H9 (cell line): ENCODE measurements at regions not wholly inside any gene's neighbourhood (a gene's known extent, or its start where the extent isn't known, plus 50 kb on each side); places are given as distances from the start of the nearest gene placed in this dataset.

Source experiments
- DNase-seq: peaks from one replicate; pipeline ENCODE4 v3.0.0-alpha.2; 2017
- H2AFZ ChIP-seq: one replicate; pipeline ENCODE4 v1.6.1; 2013; ENCODE audit warnings: mild to moderate bottlenecking, low read length, control low read depth, moderate library complexity
- H2AK5ac ChIP-seq: 2 replicates; pipeline ENCODE4 v1.6.1; 2013; ENCODE audit warnings: low read length, control low read depth, mixed read lengths; ENCODE audit not compliant: insufficient read length
- H2BK120ac ChIP-seq: one replicate; pipeline ENCODE4 v1.6.1; 2013; ENCODE audit warnings: low read depth, mild to moderate bottlenecking, low read length, control low read depth, inconsistent platforms; ENCODE audit not compliant: poor library complexity, severe bottlenecking
- H2BK12ac ChIP-seq: 2 replicates; pipeline ENCODE4 v1.6.1; 2013; ENCODE audit warnings: low read length, control low read depth, mixed read lengths, low read depth; ENCODE audit not compliant: insufficient read length
- H2BK15ac ChIP-seq: 2 replicates; pipeline ENCODE4 v1.6.1; 2013; ENCODE audit warnings: low read depth, low read length, control low read depth
- H2BK20ac ChIP-seq: one replicate; pipeline ENCODE4 v1.6.1; 2013; ENCODE audit warnings: low read depth, mild to moderate bottlenecking, low read length, control low read depth, inconsistent platforms; ENCODE audit not compliant: poor library complexity, severe bottlenecking
- H2BK5ac ChIP-seq: 2 replicates; pipeline ENCODE4 v1.6.1; 2013; ENCODE audit warnings: low read length, control low read depth, mixed read lengths; ENCODE audit not compliant: insufficient read length
- H3K14ac ChIP-seq: 2 replicates; pipeline ENCODE4 v1.6.1; 2013; ENCODE audit warnings: low read length, control low read depth; ENCODE audit not compliant: insufficient read depth
- H3K18ac ChIP-seq: 2 replicates; pipeline ENCODE4 v1.6.1; 2013; ENCODE audit warnings: low read depth, mild to moderate bottlenecking, mixed read lengths, low read length, control low read depth; ENCODE audit not compliant: insufficient read length
- H3K23ac ChIP-seq: 2 replicates; pipeline ENCODE4 v1.6.1; 2013; ENCODE audit warnings: low read length, control low read depth, mixed read lengths, low read depth; ENCODE audit not compliant: insufficient read length
- H3K23me2 ChIP-seq: 2 replicates; pipeline ENCODE4 v1.6.1; 2013; ENCODE audit warnings: low read depth, mild to moderate bottlenecking, mixed read lengths, low read length, control low read depth; ENCODE audit not compliant: insufficient read length, poor library complexity, severe bottlenecking
- H3K27ac ChIP-seq: 2 replicates; pipeline ENCODE4 v1.5.1; 2013; ENCODE audit warnings: low read length, control low read depth, mixed read lengths, low read depth; ENCODE audit not compliant: insufficient read length
- H3K27me3 ChIP-seq: 2 replicates; pipeline ENCODE4 v1.6.1; 2013; ENCODE audit warnings: low read length, control low read depth, inconsistent platforms; ENCODE audit not compliant: insufficient read depth
- H3K4ac ChIP-seq: 2 replicates; pipeline ENCODE4 v1.6.1; 2013; ENCODE audit warnings: low read depth, mild to moderate bottlenecking, control low read depth, inconsistent platforms, low read length, moderate library complexity
- H3K4me1 ChIP-seq: 2 replicates; pipeline ENCODE4 v1.6.1; 2013; ENCODE audit warnings: low read length, control low read depth, inconsistent platforms; ENCODE audit not compliant: insufficient read depth
- H3K4me2 ChIP-seq: 2 replicates; pipeline ENCODE4 v1.6.1; 2013; ENCODE audit warnings: low read length, control low read depth, mixed read lengths; ENCODE audit not compliant: insufficient read length, insufficient read depth
- H3K56ac ChIP-seq: 2 replicates; pipeline ENCODE4 v1.6.1; 2013; ENCODE audit warnings: low read depth, mild to moderate bottlenecking, mixed read lengths, low read length, control low read depth; ENCODE audit not compliant: insufficient read length
- H3K79me1 ChIP-seq: 2 replicates; pipeline ENCODE4 v1.6.1; 2013; ENCODE audit warnings: low read depth, mild to moderate bottlenecking, moderate library complexity, low read length, control low read depth, inconsistent platforms; ENCODE audit not compliant: insufficient read depth, poor library complexity, severe bottlenecking
- H3K79me2 ChIP-seq: 2 replicates; pipeline ENCODE4 v1.6.1; 2013; ENCODE audit warnings: low read length, control low read depth, inconsistent platforms; ENCODE audit not compliant: insufficient read depth
- H3K9ac ChIP-seq: 2 replicates; pipeline ENCODE4 v1.6.1; 2013; ENCODE audit warnings: low read length, control low read depth, mixed read lengths; ENCODE audit not compliant: insufficient read length; ENCODE audit errors: extremely low read depth
- H3K9me3 ChIP-seq: one replicate; pipeline ENCODE4 v1.6.1; 2013; ENCODE audit warnings: low read depth, low read length, inconsistent platforms; ENCODE audit not compliant: control insufficient read depth
- H3T11ph ChIP-seq: one replicate; pipeline ENCODE4 v1.6.1; 2013; ENCODE audit warnings: mild to moderate bottlenecking, low read length, control low read depth, inconsistent platforms
- H4K20me1 ChIP-seq: one replicate; pipeline ENCODE4 v1.6.1; 2013; ENCODE audit not compliant: control insufficient read depth, insufficient read length, insufficient read depth
- H4K5ac ChIP-seq: 2 replicates; pipeline ENCODE4 v1.6.1; 2013; ENCODE audit warnings: low read depth, mild to moderate bottlenecking, mixed read lengths, low read length, control low read depth; ENCODE audit not compliant: insufficient read length
- H4K8ac ChIP-seq: replicated peaks from 2 replicates; pipeline ENCODE4 v1.6.1; 2013; ENCODE audit warnings: low read length, control low read depth, mixed read lengths, low read depth; ENCODE audit not compliant: insufficient read length
- H4K91ac ChIP-seq: 2 replicates; pipeline ENCODE4 v1.6.1; 2013; ENCODE audit warnings: low read depth, mild to moderate bottlenecking, moderate library complexity, mixed read lengths, low read length, control low read depth; ENCODE audit not compliant: insufficient read length
- H3K27ac Mint-ChIP-seq, 3 experiments: 2 replicates in 2 of 3; 3 replicates in 1 of 3; pipeline ENCODE4 v1.8.0; 2020 to 2021; ENCODE audit warnings: mixed read lengths in 3 of 3, mild to moderate bottlenecking in 1 of 3, moderate library complexity in 1 of 3
- H3K27me3 Mint-ChIP-seq: 2 replicates; pipeline ENCODE4 v1.8.0; 2021; ENCODE audit warnings: low read depth, mild to moderate bottlenecking, moderate library complexity, mixed read lengths
- H3K36me3 Mint-ChIP-seq, 3 experiments: 2 replicates in 2 of 3; 3 replicates in 1 of 3; pipeline ENCODE4 v1.8.0; 2020 to 2021; ENCODE audit warnings: low read depth in 3 of 3, mixed read lengths in 3 of 3; ENCODE audit not compliant: insufficient read depth in 1 of 3
- H3K4me1 Mint-ChIP-seq, 2 experiments: 2 replicates each; pipeline ENCODE4 v1.8.0; 2020; ENCODE audit warnings: mixed read lengths in 2 of 2
- H3K4me3 Mint-ChIP-seq, 2 experiments: 2 replicates in 1 of 2; 3 replicates in 1 of 2; pipeline ENCODE4 v1.8.0; 2020 to 2021; ENCODE audit warnings: mild to moderate bottlenecking in 2 of 2, mixed read lengths in 2 of 2, moderate library complexity in 1 of 2
- H3K9me3 Mint-ChIP-seq, 2 experiments: 2 replicates in 1 of 2; 3 replicates in 1 of 2; pipeline ENCODE4 v1.8.0; 2020; ENCODE audit warnings: mild to moderate bottlenecking in 2 of 2, mixed read lengths in 2 of 2, moderate library complexity in 1 of 2
- CTCF ChIP-seq: fragments of 200-600 bp; sonication (generic); conservative IDR thresholded peaks from 3 replicates; pipeline ENCODE4 v1.8.0; 2021; ENCODE audit warnings: antibody characterized with exemption, mild to moderate bottlenecking
- WGBS: extraction: QIAGEN DNeasy Blood & Tissue Kit; methylation state at CpG from one replicate; pipeline ENCODE4 v1.1.7; 2013; ENCODE audit warnings: missing lambda C conversion rate, low lambda C conversion rate, mixed read lengths; ENCODE audit not compliant: insufficient read length; ENCODE audit errors: extremely low coverage; 5-methylcytosine and 5-hydroxymethylcytosine counted together

- Histone ChIP-seq H4K8ac (no peak overlapping the region), H3K27ac (no peak overlapping the region), H4K5ac (no peak overlapping the region), H3K23ac (no peak overlapping the region), H2BK12ac (no peak overlapping the region), H3K14ac (no peak overlapping the region), H3K23me2 (no peaks in the 10 kb centered on the region), H2BK20ac (no peak overlapping the region), H2BK5ac (no peak overlapping the region), H3K79me2 (no peaks in the 10 kb centered on the region), H2AFZ (no peak overlapping the region), H2BK15ac (no peak overlapping the region), H3K4me1 (no peaks in the 10 kb centered on the region), H2BK120ac (no peak overlapping the region), H3K9ac (no peak overlapping the region), H3K27me3 (no peaks in the 10 kb centered on the region), H3K4ac (no peak overlapping the region), H4K20me1 (no peaks in the 10 kb centered on the region), H3K4me2 (no peak overlapping the region), H3K18ac (no peak overlapping the region), H2AK5ac (no peak overlapping the region), H3K9me3 (no peaks in the 10 kb centered on the region), H3T11ph (no peak overlapping the region), H4K91ac (no peak overlapping the region), H3K56ac (no peak overlapping the region), H3K79me1 (no peaks in the 10 kb centered on the region)
- Mint-ChIP-seq H3K4me1 (no peaks in the 10 kb centered on the region), H3K27me3 (no peaks in the 10 kb centered on the region), H3K27ac (no peak overlapping the region), H3K36me3 (no peaks in the 10 kb centered on the region), H3K4me3 (no peak overlapping the region), H3K9me3 (no peaks in the 10 kb centered on the region)
- no CpG with 5 or more reads among the region's 7 CpGs for WGBS
- DNase-seq = no peak
- no peak for TF ChIP-seq CTCF
Measured at GRCh38 chr21:18524097-18524880, 120.7 kb upstream of the TMPRSS15 start.
